SK-N-SH treated with all-trans-retinoic acid at 6 μM for 48 hours (cell line): ENCODE measurements at regions not wholly inside any gene's neighbourhood (a gene's known extent, or its start where the extent isn't known, plus 50 kb on each side); places are given as distances from the start of the nearest gene placed in this dataset.
A peak's percentile ranks its signal among the peaks of the same experiment; 100 is the strongest.

Source experiments
- ATAC-seq: fragments of 200-7000 bp; cut with Tn5 transposase; 3 replicates; pipeline ENCODE4 v1.9.1; 2020; ENCODE audit warnings: mild to moderate bottlenecking, moderate library complexity
- ARNTL ChIP-seq: fragments of 450-650 bp; formaldehyde crosslinking; IDR thresholded peaks from 2 replicates; pipeline ENCODE4 v1.5.0; 2020; ENCODE audit warnings: low read depth, mild to moderate bottlenecking, moderate library complexity, borderline replicate concordance
- BACH2 ChIP-seq: fragments of 250-450 bp; sonication (Bioruptor Pico); IDR thresholded peaks from 2 replicates; pipeline ENCODE4 v1.9.0; 2021; ENCODE audit warnings: mild to moderate bottlenecking, borderline replicate concordance
- CSDC2 ChIP-seq: fragments of 250-450 bp; sonication (Bioruptor Pico); IDR thresholded peaks from 2 replicates; pipeline ENCODE4 v1.5.0; 2020; ENCODE audit warnings: mild to moderate bottlenecking, moderate library complexity
- CSRNP3 ChIP-seq: fragments of 250-450 bp; sonication (Bioruptor Pico); IDR thresholded peaks from 2 replicates; pipeline ENCODE4 v1.5.1; 2021; ENCODE audit warnings: mild to moderate bottlenecking, moderate library complexity
- ESRRG ChIP-seq: fragments of 250-450 bp; sonication (Bioruptor Pico); IDR thresholded peaks from 2 replicates; pipeline ENCODE4 v1.6.1; 2021; ENCODE audit warnings: mild to moderate bottlenecking
- GLIS3 ChIP-seq: fragments of 250-450 bp; sonication (Bioruptor Pico); IDR thresholded peaks from 2 replicates; pipeline ENCODE4 v1.5.0; 2020; ENCODE audit warnings: mild to moderate bottlenecking, moderate library complexity
- PPARA ChIP-seq: fragments of 250-450 bp; sonication (Bioruptor Pico); IDR thresholded peaks from 2 replicates; pipeline ENCODE4 v1.5.0; 2020; ENCODE audit warnings: mild to moderate bottlenecking, borderline replicate concordance
- SNAI2 ChIP-seq: fragments of 250-450 bp; sonication (Bioruptor Pico); IDR thresholded peaks from 2 replicates; pipeline ENCODE4 v1.5.0; 2020; ENCODE audit warnings: mild to moderate bottlenecking, moderate library complexity
- TCF4 ChIP-seq: fragments of 250-450 bp; sonication (Bioruptor Pico); IDR thresholded peaks from 2 replicates; pipeline ENCODE4 v1.8.0; 2021; ENCODE audit warnings: mild to moderate bottlenecking, moderate library complexity, borderline replicate concordance
- ZC3H10 ChIP-seq: fragments of 250-450 bp; sonication (Bioruptor Pico); IDR thresholded peaks from 2 replicates; pipeline ENCODE4 v1.5.1; 2021; ENCODE audit warnings: mild to moderate bottlenecking, moderate library complexity
- ZFP3 ChIP-seq: fragments of 250-450 bp; sonication (Bioruptor Pico); IDR thresholded peaks from 2 replicates; pipeline ENCODE4 v1.5.0; 2020; ENCODE audit warnings: mild to moderate bottlenecking, moderate library complexity
- ZFP30 ChIP-seq: fragments of 450-650 bp; formaldehyde crosslinking; IDR thresholded peaks from 2 replicates; pipeline ENCODE4 v1.5.0; 2022; ENCODE audit warnings: mild to moderate bottlenecking, moderate library complexity
- ZNF565 ChIP-seq: fragments of 450-650 bp; formaldehyde crosslinking; conservative IDR thresholded peaks from 2 replicates; pipeline ENCODE4 v1.5.0; 2020; ENCODE audit warnings: low read depth, mild to moderate bottlenecking, moderate library complexity
- ZNF70 ChIP-seq: fragments of 450-650 bp; formaldehyde crosslinking; IDR thresholded peaks from 2 replicates; pipeline ENCODE4 v1.5.0; 2020; ENCODE audit warnings: mild to moderate bottlenecking, moderate library complexity
- ZNF8 ChIP-seq: fragments of 450-650 bp; formaldehyde crosslinking; IDR thresholded peaks from 2 replicates; pipeline ENCODE4 v1.5.0; 2020; ENCODE audit warnings: mild to moderate bottlenecking, moderate library complexity
- TF ChIP-seq, protein P1 (sequence below): fragments of 250-450 bp; sonication (Bioruptor Pico); IDR thresholded peaks from 2 replicates; pipeline ENCODE4 v1.5.1; 2020; ENCODE audit warnings: low read depth, mild to moderate bottlenecking, moderate library complexity
- TF ChIP-seq, protein P2 (sequence below): fragments of 250-450 bp; sonication (Bioruptor Pico); IDR thresholded peaks from 2 replicates; pipeline ENCODE4 v1.5.0; 2020; ENCODE audit warnings: mild to moderate bottlenecking, moderate library complexity
- TF ChIP-seq, protein P3 (sequence below): fragments of 250-450 bp; sonication (Bioruptor Pico); IDR thresholded peaks from 2 replicates; pipeline ENCODE4 v1.8.0; 2020; ENCODE audit warnings: mild to moderate bottlenecking, moderate library complexity, borderline replicate concordance

DNA sequence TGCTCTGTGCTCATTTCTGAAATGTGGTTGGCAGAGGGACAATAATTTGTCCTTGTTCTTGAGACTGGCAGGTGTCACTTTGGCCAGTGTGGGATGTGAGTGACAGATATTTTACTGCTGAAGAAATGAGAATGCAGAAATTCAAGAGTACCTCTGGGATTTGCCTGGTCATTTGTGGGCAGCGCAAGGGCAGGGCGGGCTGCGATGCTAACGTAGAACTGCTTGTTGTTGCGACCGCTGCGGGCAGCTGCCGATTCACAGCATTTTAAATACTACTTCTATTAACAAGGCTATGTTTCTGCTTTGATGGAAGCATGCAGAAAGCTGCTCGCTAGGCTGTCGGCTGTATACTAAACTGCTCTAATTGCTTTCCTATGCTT, 268.6 kb downstream of the FIGN start:
- no peak for TF ChIP-seq ZNF565
- TF ChIP-seq ARNTL (CRISPR knock-in tag) = no peak
- TF ChIP-seq SNAI2 = no peak
- peak; percentile 49 for ATAC-seq

- TF ChIP-seq, protein P1, sequence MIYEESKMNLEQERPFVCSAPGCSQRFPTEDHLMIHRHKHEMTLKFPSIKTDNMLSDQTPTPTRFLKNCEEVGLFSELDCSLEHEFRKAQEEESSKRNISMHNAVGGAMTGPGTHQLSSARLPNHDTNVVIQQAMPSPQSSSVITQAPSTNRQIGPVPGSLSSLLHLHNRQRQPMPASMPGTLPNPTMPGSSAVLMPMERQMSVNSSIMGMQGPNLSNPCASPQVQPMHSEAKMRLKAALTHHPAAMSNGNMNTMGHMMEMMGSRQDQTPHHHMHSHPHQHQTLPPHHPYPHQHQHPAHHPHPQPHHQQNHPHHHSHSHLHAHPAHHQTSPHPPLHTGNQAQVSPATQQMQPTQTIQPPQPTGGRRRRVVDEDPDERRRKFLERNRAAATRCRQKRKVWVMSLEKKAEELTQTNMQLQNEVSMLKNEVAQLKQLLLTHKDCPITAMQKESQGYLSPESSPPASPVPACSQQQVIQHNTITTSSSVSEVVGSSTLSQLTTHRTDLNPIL (CRISPR knock-in tag) = no peak
- TF ChIP-seq ZNF8 (CRISPR knock-in tag) = no peak
- TF ChIP-seq, protein P2, sequence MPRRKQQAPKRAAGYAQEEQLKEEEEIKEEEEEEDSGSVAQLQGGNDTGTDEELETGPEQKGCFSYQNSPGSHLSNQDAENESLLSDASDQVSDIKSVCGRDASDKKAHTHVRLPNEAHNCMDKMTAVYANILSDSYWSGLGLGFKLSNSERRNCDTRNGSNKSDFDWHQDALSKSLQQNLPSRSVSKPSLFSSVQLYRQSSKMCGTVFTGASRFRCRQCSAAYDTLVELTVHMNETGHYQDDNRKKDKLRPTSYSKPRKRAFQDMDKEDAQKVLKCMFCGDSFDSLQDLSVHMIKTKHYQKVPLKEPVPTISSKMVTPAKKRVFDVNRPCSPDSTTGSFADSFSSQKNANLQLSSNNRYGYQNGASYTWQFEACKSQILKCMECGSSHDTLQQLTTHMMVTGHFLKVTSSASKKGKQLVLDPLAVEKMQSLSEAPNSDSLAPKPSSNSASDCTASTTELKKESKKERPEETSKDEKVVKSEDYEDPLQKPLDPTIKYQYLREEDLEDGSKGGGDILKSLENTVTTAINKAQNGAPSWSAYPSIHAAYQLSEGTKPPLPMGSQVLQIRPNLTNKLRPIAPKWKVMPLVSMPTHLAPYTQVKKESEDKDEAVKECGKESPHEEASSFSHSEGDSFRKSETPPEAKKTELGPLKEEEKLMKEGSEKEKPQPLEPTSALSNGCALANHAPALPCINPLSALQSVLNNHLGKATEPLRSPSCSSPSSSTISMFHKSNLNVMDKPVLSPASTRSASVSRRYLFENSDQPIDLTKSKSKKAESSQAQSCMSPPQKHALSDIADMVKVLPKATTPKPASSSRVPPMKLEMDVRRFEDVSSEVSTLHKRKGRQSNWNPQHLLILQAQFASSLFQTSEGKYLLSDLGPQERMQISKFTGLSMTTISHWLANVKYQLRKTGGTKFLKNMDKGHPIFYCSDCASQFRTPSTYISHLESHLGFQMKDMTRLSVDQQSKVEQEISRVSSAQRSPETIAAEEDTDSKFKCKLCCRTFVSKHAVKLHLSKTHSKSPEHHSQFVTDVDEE (CRISPR knock-in tag) = no peak
- TF ChIP-seq, protein P3, sequence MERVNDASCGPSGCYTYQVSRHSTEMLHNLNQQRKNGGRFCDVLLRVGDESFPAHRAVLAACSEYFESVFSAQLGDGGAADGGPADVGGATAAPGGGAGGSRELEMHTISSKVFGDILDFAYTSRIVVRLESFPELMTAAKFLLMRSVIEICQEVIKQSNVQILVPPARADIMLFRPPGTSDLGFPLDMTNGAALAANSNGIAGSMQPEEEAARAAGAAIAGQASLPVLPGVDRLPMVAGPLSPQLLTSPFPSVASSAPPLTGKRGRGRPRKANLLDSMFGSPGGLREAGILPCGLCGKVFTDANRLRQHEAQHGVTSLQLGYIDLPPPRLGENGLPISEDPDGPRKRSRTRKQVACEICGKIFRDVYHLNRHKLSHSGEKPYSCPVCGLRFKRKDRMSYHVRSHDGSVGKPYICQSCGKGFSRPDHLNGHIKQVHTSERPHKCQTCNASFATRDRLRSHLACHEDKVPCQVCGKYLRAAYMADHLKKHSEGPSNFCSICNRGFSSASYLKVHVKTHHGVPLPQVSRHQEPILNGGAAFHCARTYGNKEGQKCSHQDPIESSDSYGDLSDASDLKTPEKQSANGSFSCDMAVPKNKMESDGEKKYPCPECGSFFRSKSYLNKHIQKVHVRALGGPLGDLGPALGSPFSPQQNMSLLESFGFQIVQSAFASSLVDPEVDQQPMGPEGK (CRISPR knock-in tag) = no peak
- TF ChIP-seq ZNF70 (CRISPR knock-in tag) = no peak
- no peak for TF ChIP-seq ESRRG (CRISPR knock-in tag)
- no peak for TF ChIP-seq ZC3H10 (CRISPR knock-in tag)
- no peak for TF ChIP-seq ZFP3 (CRISPR knock-in tag)
- TF ChIP-seq ZNF565 = no peak
- TF ChIP-seq PPARA (CRISPR knock-in tag) = no peak
- no peak for TF ChIP-seq ZFP30
- TF ChIP-seq CSRNP3 (CRISPR knock-in tag) = no peak
- no peak for TF ChIP-seq SNAI2
- no peak; the same call in 2 of the 3 replicates for ATAC-seq
Observed at GRCh38 chr2:163466331-163467250, 269.2 kb downstream of the FIGN start.

DNA sequence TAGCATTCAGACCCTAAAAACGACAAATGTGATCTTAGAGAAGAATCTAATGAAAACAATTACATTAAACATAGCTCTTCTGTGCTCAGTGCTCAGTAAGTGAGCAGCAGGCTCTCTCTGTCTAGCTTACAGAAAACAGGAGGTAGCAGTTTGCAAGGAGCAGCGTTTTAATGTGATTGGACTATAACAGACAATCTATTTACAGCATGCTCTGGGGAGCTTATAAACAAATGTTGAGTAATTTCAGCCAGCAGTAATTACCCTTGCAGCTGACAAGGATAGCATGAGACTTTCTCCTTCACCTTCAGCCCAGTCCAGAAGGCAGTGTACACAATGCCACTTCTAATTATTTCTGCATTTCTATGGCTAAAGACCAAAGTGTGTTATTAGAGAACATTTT, 270.4 kb downstream of the FIGN start:
- peak; percentile 82 for ATAC-seq
- TF ChIP-seq TCF4 (CRISPR knock-in tag) (peak; percentile 22; the same call in 1 of the 2 replicates), CSRNP3 (CRISPR knock-in tag) (no peak)
- TF ChIP-seq, all 23 proteins: peak for 1

DNA sequence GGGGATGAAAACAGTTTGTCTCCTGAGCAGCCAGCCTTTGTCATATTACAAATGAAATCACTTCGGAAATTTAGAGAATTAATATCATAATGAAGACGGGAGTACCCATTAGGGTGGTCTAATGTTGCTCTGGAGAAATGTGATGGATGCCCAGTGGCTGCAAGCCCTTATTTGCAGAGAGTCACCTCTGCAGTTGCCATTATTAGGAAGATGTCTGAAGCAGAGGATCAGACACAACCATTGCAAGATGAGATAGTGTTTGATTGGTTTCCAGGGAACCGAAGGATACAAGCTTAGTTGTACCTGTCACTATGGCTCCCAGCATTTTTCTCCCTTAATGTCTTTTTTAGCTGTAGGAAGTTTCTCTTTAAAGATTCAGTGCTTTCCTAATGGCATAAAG, 272.4 kb downstream of the FIGN start:
- ATAC-seq = no peak
- no peak for TF ChIP-seq BACH2
- TF ChIP-seq TCF4 (CRISPR knock-in tag) = no peak
- TF ChIP-seq, protein P1 (CRISPR knock-in tag) = no peak
- TF ChIP-seq ESRRG (CRISPR knock-in tag) = no peak
- TF ChIP-seq GLIS3 (CRISPR knock-in tag) = no peak
- no peak for TF ChIP-seq ARNTL (CRISPR knock-in tag)
- TF ChIP-seq ZFP3 (CRISPR knock-in tag) = no peak
- no peak for TF ChIP-seq ZNF70 (CRISPR knock-in tag)
- no peak for TF ChIP-seq PPARA (CRISPR knock-in tag)
- no peak for TF ChIP-seq SNAI2
- no peak for TF ChIP-seq CSDC2 (CRISPR knock-in tag)
